ENCODE measurements at regions not wholly inside any gene's neighbourhood (a gene's known extent, or its start where the extent isn't known, plus 50 kb on each side); places are given as distances from the start of the nearest gene placed in this dataset.

- intact Hi-C loops (cut with micrococcal nuclease) (no loop called here), in situ Hi-C loops (cut with MboI) (no loop called here)
- Histone ChIP-seq H4K20me1 (replicated peaks; ENCODE audit: control insufficient read depth, insufficient read depth, low read length) (no peaks in the 10 kb centered on the region), H3K4me3 (no peak overlapping the region), H3K36me3 (ENCODE audit: control insufficient read depth, insufficient read depth, low read length) (no peaks in the 10 kb centered on the region), H3K27me3 (ENCODE audit: control insufficient read depth in 2 of 2, insufficient read depth in 2 of 2, low read length in 2 of 2) (no peaks in the 10 kb centered on the region), H3K9ac (ENCODE audit: insufficient read depth in 1 of 2, low read depth in 2 of 2, low read length in 2 of 2) (no peak overlapping the region), H3K4me1 (replicated peaks in 1 of 2; ENCODE audit: control insufficient read depth in 2 of 2, insufficient read depth in 2 of 2, low read length in 2 of 2) (no peaks in the 10 kb centered on the region), H3K79me2 (ENCODE audit: control insufficient read depth, insufficient read depth, low read length) (no peaks in the 10 kb centered on the region), H2AFZ (ENCODE audit: low read depth, low read length) (no peak overlapping the region), H3K9me1 (ENCODE audit: control insufficient read depth, insufficient read depth, low read length) (no peaks in the 10 kb centered on the region), H3K27ac (ENCODE audit: extremely low read depth, low read depth, low read length) (no peak overlapping the region), H3K9me3 (replicated peaks; ENCODE audit: control insufficient read depth, insufficient read depth, low read depth, low read length) (no peaks in the 10 kb centered on the region), H3K4me2 (ENCODE audit: insufficient read depth, low read length) (no peak overlapping the region)
- no peak for TF ChIP-seq ZNF175 (CRISPR knock-in tag; IDR thresholded peaks at IDR 0.05; ENCODE audit: low read depth)
- no peak for TF ChIP-seq ZNF79 (CRISPR knock-in tag; IDR thresholded peaks at IDR 0.05; ENCODE audit: low read depth)
- no peak for TF ChIP-seq FOXA1 (IDR thresholded peaks at IDR 0.05; ENCODE audit: borderline replicate concordance)
- no peak for TF ChIP-seq RBM34 (IDR thresholded peaks at IDR 0.05; ENCODE audit: borderline replicate concordance, insufficient read depth, low read length)
- TF ChIP-seq RBBP5 (IDR thresholded peaks at IDR 0.05; ENCODE audit: borderline replicate concordance, insufficient read depth, low read length, poor library complexity, severe bottlenecking) = no peak
- no peak for TF ChIP-seq GTF2E2 (tag; IDR thresholded peaks at IDR 0.05)
- TF ChIP-seq CGGBP1 (CRISPR knock-in tag; IDR thresholded peaks at IDR 0.05) = no peak
- no peak for TF ChIP-seq ARID4B (CRISPR knock-in tag; IDR thresholded peaks at IDR 0.05)
- no peak for TF ChIP-seq ZKSCAN8 (CRISPR knock-in tag; IDR thresholded peaks at IDR 0.05)
- TF ChIP-seq GATAD2A (IDR thresholded peaks at IDR 0.05) = no peak
- TF ChIP-seq ZNF165 (CRISPR knock-in tag; IDR thresholded peaks at IDR 0.05; ENCODE audit: borderline replicate concordance) = no peak
- no peak for TF ChIP-seq ZNF551 (CRISPR knock-in tag; IDR thresholded peaks at IDR 0.05)
- TF ChIP-seq HEY1 (CRISPR knock-in tag; IDR thresholded peaks at IDR 0.05; ENCODE audit: borderline replicate concordance) = no peak
- no peak for TF ChIP-seq ZNF174 (CRISPR knock-in tag; IDR thresholded peaks at IDR 0.05)
- ATAC-seq = no peak
- CTCF ChIA-PET (ENCODE audit: low intra/inter-chr PET ratio) = no interaction called here
- POLR2A ChIA-PET = no interaction called here
- no peak for FAIRE-seq
- BruUV-seq (replicated peaks) = no TSS peak
- WGBS (ENCODE audit: insufficient coverage, low coverage, missing lambda C conversion rate) = 0% methylated on average over 3 of the region's 3 CpGs
- DNase-seq (ENCODE audit: extremely low read depth in 1 of 4, low spot score in 3 of 4) = no peak
Measured at GRCh38 chr2:221186873-221187272, 385.2 kb downstream of the EPHA4 start.

Measured in K562 (cell line).